SK-N-SH treated with all-trans-retinoic acid at 6 μM for 48 hours (cell line): ENCODE measurements at regions not wholly inside any gene's neighbourhood (a gene's known extent, or its start where the extent isn't known, plus 50 kb on each side); places are given as distances from the start of the nearest gene placed in this dataset.

Source experiments
- CSDC2 ChIP-seq: fragments of 250-450 bp; sonication (Bioruptor Pico); IDR thresholded peaks from 2 replicates; pipeline ENCODE4 v1.5.0; 2020; ENCODE audit warnings: mild to moderate bottlenecking, moderate library complexity
- ESRRG ChIP-seq: fragments of 250-450 bp; sonication (Bioruptor Pico); IDR thresholded peaks from 2 replicates; pipeline ENCODE4 v1.6.1; 2021; ENCODE audit warnings: mild to moderate bottlenecking
- PPARA ChIP-seq: fragments of 250-450 bp; sonication (Bioruptor Pico); IDR thresholded peaks from 2 replicates; pipeline ENCODE4 v1.5.0; 2020; ENCODE audit warnings: mild to moderate bottlenecking, borderline replicate concordance
- ZFP3 ChIP-seq: fragments of 250-450 bp; sonication (Bioruptor Pico); IDR thresholded peaks from 2 replicates; pipeline ENCODE4 v1.5.0; 2020; ENCODE audit warnings: mild to moderate bottlenecking, moderate library complexity

DNA sequence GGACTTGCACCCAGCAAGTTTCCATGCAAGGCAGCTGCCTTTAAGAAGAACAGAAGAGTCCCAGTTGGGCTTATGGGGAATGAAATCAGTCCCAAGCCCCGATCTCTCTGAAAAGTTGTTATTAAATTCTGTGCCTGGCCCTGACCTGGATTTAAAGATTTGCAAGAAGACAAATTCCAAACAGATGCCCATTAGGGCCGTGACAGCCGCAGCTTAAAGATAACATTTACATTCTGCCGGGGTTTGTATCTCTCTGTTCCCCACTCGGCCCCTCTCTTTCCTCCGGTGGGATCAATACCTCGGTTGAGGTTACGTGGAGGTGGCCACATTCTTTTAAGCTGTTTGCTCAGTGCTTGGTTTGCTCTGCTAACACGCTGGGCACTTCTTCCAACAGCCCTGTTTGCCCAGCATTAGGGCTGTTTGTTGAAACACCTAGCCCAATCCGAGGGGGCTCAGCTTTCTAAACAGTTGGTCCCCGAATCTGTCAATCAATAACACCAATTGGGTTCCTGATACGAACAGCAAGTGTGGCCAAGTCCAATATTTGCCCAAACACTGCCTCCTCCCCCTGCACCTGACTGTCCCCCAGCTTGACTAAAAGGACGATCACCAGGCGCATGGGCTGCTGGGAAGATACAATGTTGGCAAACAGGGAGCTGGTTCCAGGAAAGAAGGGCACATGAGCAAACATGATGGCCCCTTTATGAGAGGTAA lies 108.6 kb downstream of the RPLP1 start:
- TF ChIP-seq ESRRG (CRISPR knock-in tag) (no peak), PPARA (CRISPR knock-in tag) (no peak), CSDC2 (CRISPR knock-in tag) (no peak), ZFP3 (CRISPR knock-in tag) (no peak)
